ENCODE measurements at regions not wholly inside any gene's neighbourhood (a gene's known extent, or its start where the extent isn't known, plus 50 kb on each side); places are given as distances from the start of the nearest gene placed in this dataset.

GRCh38 chr17:62870552-62870971 lies 62.4 kb upstream of the MARCHF10 start:
- DNase-seq (ENCODE audit: low read depth, low spot score), result no peak
- ATAC-seq, result no peak
- TF ChIP-seq CTCF (IDR thresholded peaks at IDR 0.05), result no peak
- TF ChIP-seq SIN3A (IDR thresholded peaks at IDR 0.05; ENCODE audit: borderline replicate concordance, insufficient read depth, low read depth, low read length), result no peak
- no peak for TF ChIP-seq POLR2AphosphoS5 (IDR thresholded peaks at IDR 0.05; ENCODE audit: low read depth, low read length)
- no peak for TF ChIP-seq TCF7L2 (IDR thresholded peaks at IDR 0.05; ENCODE audit: low read depth, low read length)
- no peak for TF ChIP-seq REST (IDR thresholded peaks at IDR 0.05; ENCODE audit: insufficient read depth in 1 of 2, low read depth in 2 of 2, low read length in 1 of 2)
- intact Hi-C loops (cut with micrococcal nuclease; ENCODE audit: unreplicated experiment) (no loop called here), in situ Hi-C loops (cut with HindIII; ENCODE audit: low pct_unique_long_range_greater_than_20kb, low sequenced_read_pairs) (no loop called here)
- ChIA-PET CTCF (interaction anchor here (0.6 to 0.7 kb wide), 2 partner anchors 211 to 456 kb away, joined by 3 to 4 read pairs; no protein-coding TSS in a partner anchor), POLR2A (no interaction called here)
- Histone ChIP-seq H3K4me3 (ENCODE audit: low read depth in 2 of 2, low read length in 2 of 2) (no peak overlapping the region), H3K27ac (ENCODE audit: low read length) (no peak overlapping the region), H3K36me3 (ENCODE audit: control insufficient read depth, insufficient read depth, low read length) (no peaks in the 10 kb centered on the region), H3K4me1 (ENCODE audit: control insufficient read depth, insufficient read depth, low read length) (no peaks in the 10 kb centered on the region), H3K27me3 (ENCODE audit: control insufficient read depth, insufficient read depth, low read length) (no peaks in the 10 kb centered on the region), H3K9me3 (ENCODE audit: control insufficient read depth, insufficient read depth, low read depth, low read length) (no peaks in the 10 kb centered on the region)
- no TSS peak for BruUV-seq (replicated peaks)

GRCh38 chr17:62870030-62870541 lies 62.0 kb upstream of the MARCHF10 start:
- intact Hi-C loops (cut with micrococcal nuclease; ENCODE audit: unreplicated experiment), result no loop called here
- Histone ChIP-seq H3K27me3 (ENCODE audit: control insufficient read depth, insufficient read depth, low read length) (no peaks in the 10 kb centered on the region), H3K27ac (ENCODE audit: low read length) (no peak overlapping the region), H3K4me3 (ENCODE audit: low read depth in 2 of 2, low read length in 2 of 2) (no peak overlapping the region), H3K9me3 (ENCODE audit: control insufficient read depth, insufficient read depth, low read depth, low read length) (no peaks in the 10 kb centered on the region), H3K4me1 (ENCODE audit: control insufficient read depth, insufficient read depth, low read length) (no peaks in the 10 kb centered on the region), H3K36me3 (ENCODE audit: control insufficient read depth, insufficient read depth, low read length) (no peaks in the 10 kb centered on the region)
- CTCF ChIA-PET, result interaction anchor here (0.6 to 0.7 kb wide), 2 partner anchors 211 to 457 kb away, joined by 3 to 4 read pairs; no protein-coding TSS in a partner anchor
- DNase-seq (ENCODE audit: low read depth, low spot score) (no peak), ATAC-seq (peak; percentile 56; the same call in 1 of the 2 replicates)
- no TSS peak for BruUV-seq (replicated peaks)
- POLR2A ChIA-PET, result no interaction called here
- no peak for TF ChIP-seq CTCF (IDR thresholded peaks at IDR 0.05)
- TF ChIP-seq TCF7L2 (IDR thresholded peaks at IDR 0.05; ENCODE audit: low read depth, low read length), result no peak
- TF ChIP-seq REST (IDR thresholded peaks at IDR 0.05; ENCODE audit: insufficient read depth in 1 of 2, low read depth in 2 of 2, low read length in 1 of 2), result no peak
- TF ChIP-seq SIN3A (IDR thresholded peaks at IDR 0.05; ENCODE audit: borderline replicate concordance, insufficient read depth, low read depth, low read length), result no peak
- no peak for TF ChIP-seq POLR2AphosphoS5 (IDR thresholded peaks at IDR 0.05; ENCODE audit: low read depth, low read length)
- in situ Hi-C loops (cut with HindIII; ENCODE audit: low pct_unique_long_range_greater_than_20kb, low sequenced_read_pairs), result no loop called here
